ENCODE measurements at regions not wholly inside any gene's neighbourhood (a gene's known extent, or its start where the extent isn't known, plus 50 kb on each side); places are given as distances from the start of the nearest gene placed in this dataset.

DNA sequence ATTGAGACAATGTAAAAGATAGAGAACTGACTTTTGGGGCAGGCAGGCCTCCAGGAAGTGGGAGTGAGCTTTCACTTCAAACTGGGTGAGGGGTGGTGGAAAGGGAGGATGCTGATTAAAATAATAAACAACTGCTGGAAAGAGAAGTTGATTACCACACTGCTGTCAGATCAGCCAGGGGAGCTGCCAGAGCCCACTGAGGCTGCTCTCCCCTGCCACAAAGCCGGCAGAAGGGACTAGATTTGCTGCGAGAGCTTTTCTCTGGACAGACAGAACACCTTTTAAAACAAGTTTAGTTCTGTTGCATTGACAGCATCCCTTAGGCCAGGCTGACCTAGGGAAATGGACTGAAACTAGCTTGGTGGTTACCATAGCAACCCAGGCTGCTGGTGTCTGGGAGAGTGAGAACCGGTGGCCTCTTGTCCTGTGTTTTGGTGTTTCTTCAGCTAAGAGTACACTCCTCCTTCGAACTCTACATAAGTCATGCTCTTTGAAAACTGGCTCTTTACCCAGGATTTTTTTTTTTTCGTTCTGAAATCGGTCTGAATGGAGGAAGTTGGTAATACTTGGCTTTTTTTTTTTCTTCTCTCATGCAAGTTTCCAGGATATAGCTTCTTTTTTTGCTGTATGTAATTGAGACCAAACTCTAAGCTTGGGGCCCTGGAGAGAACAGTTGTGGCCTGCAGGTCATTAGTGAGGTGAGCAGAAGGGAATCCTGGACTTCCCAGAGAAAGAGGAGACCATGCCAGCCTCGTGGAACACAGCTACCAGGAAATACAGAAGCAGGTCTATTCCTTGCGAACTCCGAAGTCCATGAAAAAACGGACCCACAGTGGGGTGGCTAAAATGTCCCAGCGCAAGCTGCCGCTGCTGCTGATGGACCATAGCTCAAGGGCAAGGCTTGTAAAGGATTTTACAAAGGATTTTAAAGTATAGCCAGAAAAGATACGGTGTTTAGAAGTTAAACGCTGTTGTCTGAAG is 374.4 kb downstream of the UTRN start:
- Histone ChIP-seq H3K27ac (ENCODE audit: low read depth in 1 of 2, low read length in 2 of 2) (peak overlapping the region in 1 of 2 donors; percentile 14), H3K27me3 (ENCODE audit: control insufficient read depth in 4 of 4, insufficient read depth in 4 of 4, low read length in 3 of 4) (no peaks in the 10 kb centered on the region), H3K4me1 (ENCODE audit: control insufficient read depth in 4 of 4, insufficient read depth in 4 of 4, low read length in 3 of 4) (peaks cover 2 to 33% (median 20%) of the 10 kb centered on the region in 4 donors), H3K9ac (ENCODE audit: low read depth in 1 of 2, low read length in 2 of 2) (no peak overlapping the region), H3K4me3 (ENCODE audit: low read depth in 1 of 3, low read length in 3 of 3) (peak overlapping the region in 1 of 3 donors; percentile 16), H3K36me3 (ENCODE audit: control insufficient read depth in 4 of 4, insufficient read depth in 3 of 4, low read depth in 1 of 4, low read length in 3 of 4) (no peaks in the 10 kb centered on the region), H3K9me3 (ENCODE audit: control insufficient read depth in 4 of 4, low read length in 3 of 4) (no peaks in the 10 kb centered on the region)
- 58% methylated on average over 14 of the region's 14 CpGs for WGBS
- no peak for DNase-seq (ENCODE audit: low spot score)
- no peak for TF ChIP-seq RAD21 (IDR thresholded peaks at IDR 0.05)
- TF ChIP-seq, protein P1, sequence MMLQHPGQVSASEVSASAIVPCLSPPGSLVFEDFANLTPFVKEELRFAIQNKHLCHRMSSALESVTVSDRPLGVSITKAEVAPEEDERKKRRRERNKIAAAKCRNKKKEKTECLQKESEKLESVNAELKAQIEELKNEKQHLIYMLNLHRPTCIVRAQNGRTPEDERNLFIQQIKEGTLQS (IDR thresholded peaks at IDR 0.05): no peak
- TF ChIP-seq, protein P2, sequence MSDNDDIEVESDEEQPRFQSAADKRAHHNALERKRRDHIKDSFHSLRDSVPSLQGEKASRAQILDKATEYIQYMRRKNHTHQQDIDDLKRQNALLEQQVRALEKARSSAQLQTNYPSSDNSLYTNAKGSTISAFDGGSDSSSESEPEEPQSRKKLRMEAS (IDR thresholded peaks at IDR 0.05): no peak

DNA sequence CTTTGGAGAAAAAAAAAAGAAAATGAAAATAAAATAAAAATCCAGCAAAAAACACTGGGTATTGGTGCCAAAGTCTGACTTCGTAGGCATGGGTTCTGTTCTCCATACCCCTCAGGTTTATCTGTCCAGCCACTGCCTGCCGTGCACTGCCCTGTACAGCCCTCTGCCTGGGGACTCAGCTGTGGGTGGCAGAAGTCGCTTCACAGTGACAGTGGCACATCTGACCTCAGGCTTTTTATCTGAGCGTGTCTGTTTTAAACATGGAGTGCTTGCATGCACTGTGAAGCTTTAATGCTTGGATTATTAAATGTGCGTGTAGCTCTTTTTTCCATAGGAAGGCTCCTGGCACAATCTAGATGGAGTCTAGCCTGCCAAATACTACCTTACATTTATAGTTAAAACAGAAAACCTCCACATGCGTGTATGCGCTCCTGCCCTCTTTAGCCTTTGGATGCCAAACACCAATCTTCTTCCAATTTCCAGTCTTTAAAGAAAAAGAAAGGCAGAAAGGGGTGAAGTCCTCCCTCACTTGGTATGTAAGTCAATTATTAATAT is 375.5 kb downstream of the UTRN start:
- 46% methylated on average over 7 of the region's 7 CpGs for WGBS
- peak overlapping the region in 1 of 2 donors; percentile 55 for H3K27ac ChIP-seq (ENCODE audit: low read depth in 1 of 2, low read length in 2 of 2)
- no peaks in the 10 kb centered on the region for H3K27me3 ChIP-seq (ENCODE audit: control insufficient read depth in 4 of 4, insufficient read depth in 4 of 4, low read length in 3 of 4)
- no peak for DNase-seq (ENCODE audit: low spot score)
- TF ChIP-seq YY1 (IDR thresholded peaks at IDR 0.05): peak; percentile 38
- TF ChIP-seq, protein P2 (IDR thresholded peaks at IDR 0.05): no peak
- no peaks in the 10 kb centered on the region for H3K9me3 ChIP-seq (ENCODE audit: control insufficient read depth in 4 of 4, low read length in 3 of 4)
- H3K9ac ChIP-seq (ENCODE audit: low read depth in 1 of 2, low read length in 2 of 2): no peak overlapping the region
- peak overlapping the region in 2 of 3 donors; percentile 9 to 29 for H3K4me3 ChIP-seq (ENCODE audit: low read depth in 1 of 3, low read length in 3 of 3)
- H3K4me1 ChIP-seq (ENCODE audit: control insufficient read depth in 4 of 4, insufficient read depth in 4 of 4, low read length in 3 of 4): peaks cover 2 to 43% (median 23%) of the 10 kb centered on the region in 4 donors
- H3K36me3 ChIP-seq (ENCODE audit: control insufficient read depth in 4 of 4, insufficient read depth in 3 of 4, low read depth in 1 of 4, low read length in 3 of 4): no peaks in the 10 kb centered on the region

DNA sequence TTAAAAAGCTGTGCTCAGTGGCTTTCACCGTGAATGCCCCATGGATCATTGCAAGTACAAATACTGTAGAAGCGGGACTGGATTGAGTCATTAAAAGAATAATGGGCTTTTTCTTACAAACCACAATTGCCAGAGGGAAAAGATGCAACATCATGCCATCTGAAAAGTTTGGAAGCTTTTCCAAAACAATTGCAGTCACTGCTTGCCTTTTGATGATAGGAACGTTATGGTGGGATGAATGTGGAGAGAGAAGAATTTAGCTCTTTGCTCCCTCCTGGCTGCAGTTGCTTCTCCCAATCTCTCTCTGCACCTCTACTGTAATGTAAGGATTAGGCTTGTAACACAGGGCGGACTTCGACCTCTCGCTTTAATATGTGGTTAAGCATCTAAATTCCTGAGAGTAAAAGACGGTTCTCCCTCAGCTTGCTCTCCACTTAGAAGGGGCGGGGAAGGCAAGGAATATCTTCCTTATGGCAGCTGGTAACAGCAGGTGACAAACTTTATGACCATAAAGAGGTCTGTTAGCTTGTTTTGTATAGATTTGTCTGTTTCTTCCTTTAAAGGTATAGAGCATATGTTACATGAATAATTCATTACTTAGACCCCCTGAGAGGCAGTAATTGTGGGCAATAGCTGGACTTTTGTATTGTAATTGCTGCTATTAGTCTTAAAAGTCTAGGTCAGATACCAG is 376.1 kb downstream of the UTRN start:
- no peaks in the 10 kb centered on the region for H3K36me3 ChIP-seq (ENCODE audit: control insufficient read depth in 4 of 4, insufficient read depth in 3 of 4, low read depth in 1 of 4, low read length in 3 of 4)
- H3K9ac ChIP-seq (ENCODE audit: low read depth in 1 of 2, low read length in 2 of 2): no peak overlapping the region
- no peak for DNase-seq (ENCODE audit: low spot score)
- peak overlapping the region in 2 of 3 donors; percentile 9 to 29 for H3K4me3 ChIP-seq (ENCODE audit: low read depth in 1 of 3, low read length in 3 of 3)
- WGBS: 61% methylated on average over 8 of the region's 8 CpGs
- peaks cover 5 to 48% (median 26%) of the 10 kb centered on the region in 4 donors for H3K4me1 ChIP-seq (ENCODE audit: control insufficient read depth in 4 of 4, insufficient read depth in 4 of 4, low read length in 3 of 4)
- TF ChIP-seq, protein P1 (IDR thresholded peaks at IDR 0.05): no peak
- no peak for TF ChIP-seq RXRA (IDR thresholded peaks at IDR 0.05)
- no peak for TF ChIP-seq TAF1 (conservative IDR thresholded peaks at IDR 0.05)
- TF ChIP-seq SP1 (IDR thresholded peaks at IDR 0.05): no peak
- no peak for TF ChIP-seq HNF4A (conservative IDR thresholded peaks at IDR 0.05)
- TF ChIP-seq EGR1 (IDR thresholded peaks at IDR 0.05; ENCODE audit: low read depth in 2 of 2): no peak
- TF ChIP-seq, protein P3, sequence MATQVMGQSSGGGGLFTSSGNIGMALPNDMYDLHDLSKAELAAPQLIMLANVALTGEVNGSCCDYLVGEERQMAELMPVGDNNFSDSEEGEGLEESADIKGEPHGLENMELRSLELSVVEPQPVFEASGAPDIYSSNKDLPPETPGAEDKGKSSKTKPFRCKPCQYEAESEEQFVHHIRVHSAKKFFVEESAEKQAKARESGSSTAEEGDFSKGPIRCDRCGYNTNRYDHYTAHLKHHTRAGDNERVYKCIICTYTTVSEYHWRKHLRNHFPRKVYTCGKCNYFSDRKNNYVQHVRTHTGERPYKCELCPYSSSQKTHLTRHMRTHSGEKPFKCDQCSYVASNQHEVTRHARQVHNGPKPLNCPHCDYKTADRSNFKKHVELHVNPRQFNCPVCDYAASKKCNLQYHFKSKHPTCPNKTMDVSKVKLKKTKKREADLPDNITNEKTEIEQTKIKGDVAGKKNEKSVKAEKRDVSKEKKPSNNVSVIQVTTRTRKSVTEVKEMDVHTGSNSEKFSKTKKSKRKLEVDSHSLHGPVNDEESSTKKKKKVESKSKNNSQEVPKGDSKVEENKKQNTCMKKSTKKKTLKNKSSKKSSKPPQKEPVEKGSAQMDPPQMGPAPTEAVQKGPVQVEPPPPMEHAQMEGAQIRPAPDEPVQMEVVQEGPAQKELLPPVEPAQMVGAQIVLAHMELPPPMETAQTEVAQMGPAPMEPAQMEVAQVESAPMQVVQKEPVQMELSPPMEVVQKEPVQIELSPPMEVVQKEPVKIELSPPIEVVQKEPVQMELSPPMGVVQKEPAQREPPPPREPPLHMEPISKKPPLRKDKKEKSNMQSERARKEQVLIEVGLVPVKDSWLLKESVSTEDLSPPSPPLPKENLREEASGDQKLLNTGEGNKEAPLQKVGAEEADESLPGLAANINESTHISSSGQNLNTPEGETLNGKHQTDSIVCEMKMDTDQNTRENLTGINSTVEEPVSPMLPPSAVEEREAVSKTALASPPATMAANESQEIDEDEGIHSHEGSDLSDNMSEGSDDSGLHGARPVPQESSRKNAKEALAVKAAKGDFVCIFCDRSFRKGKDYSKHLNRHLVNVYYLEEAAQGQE (IDR thresholded peaks at IDR 0.05): no peak
- TF ChIP-seq HNF4G (IDR thresholded peaks at IDR 0.05): peak; percentile 7
- TF ChIP-seq NR2F2 (IDR thresholded peaks at IDR 0.05): no peak
- H3K27me3 ChIP-seq (ENCODE audit: control insufficient read depth in 4 of 4, insufficient read depth in 4 of 4, low read length in 3 of 4): no peaks in the 10 kb centered on the region
- H3K9me3 ChIP-seq (ENCODE audit: control insufficient read depth in 4 of 4, low read length in 3 of 4): no peaks in the 10 kb centered on the region
- peak overlapping the region; percentile 4 to 55 for H3K27ac ChIP-seq (ENCODE audit: low read depth in 1 of 2, low read length in 2 of 2)

All from liver (tissue), 7 donors.